Effector memory CD8-positive, alpha-beta T cell (primary cell): ENCODE measurements at regions not wholly inside any gene's neighbourhood (a gene's known extent, or its start where the extent isn't known, plus 50 kb on each side); places are given as distances from the start of the nearest gene placed in this dataset.
A peak's percentile ranks its signal among the peaks of the same experiment; 100 is the strongest.

Experiments used
- ATAC-seq: fragments of 150-1000 bp; cut with Tn5 transposase; replicated peaks from 2 replicates; pipeline ENCODE4 v1.10.0; 2021; ENCODE audit warnings: mild to moderate bottlenecking, moderate library complexity
- DNase-seq, 3 experiments: peaks; one replicate each; pipeline ENCODE4 v3.0.0; 2021
- H3K27ac Mint-ChIP-seq, 2 donors: one replicate each; pipeline ENCODE4 v1.8.0; 2022; ENCODE audit warnings: mild to moderate bottlenecking in 2 of 2, mixed read lengths in 2 of 2, moderate library complexity in 2 of 2
- H3K27me3 Mint-ChIP-seq, 2 donors: one replicate each; pipeline ENCODE4 v1.8.0; 2022; ENCODE audit warnings: mixed read lengths in 2 of 2
- H3K36me3 Mint-ChIP-seq: one replicate; pipeline ENCODE4 v1.8.0; 2022; ENCODE audit warnings: mild to moderate bottlenecking, moderate library complexity, mixed read lengths; ENCODE audit not compliant: insufficient read depth
- H3K4me1 Mint-ChIP-seq, 2 donors: one replicate each; pipeline ENCODE4 v1.8.0; 2022; ENCODE audit warnings: low read depth in 2 of 2, mixed read lengths in 2 of 2
- H3K4me3 Mint-ChIP-seq, 2 donors: one replicate each; pipeline ENCODE4 v1.8.0; 2022; ENCODE audit warnings: mild to moderate bottlenecking in 2 of 2, mixed read lengths in 2 of 2, moderate library complexity in 2 of 2
- H3K9me3 Mint-ChIP-seq, 2 donors: one replicate each; pipeline ENCODE4 v1.8.0; 2022; ENCODE audit warnings: mixed read lengths in 2 of 2

DNA sequence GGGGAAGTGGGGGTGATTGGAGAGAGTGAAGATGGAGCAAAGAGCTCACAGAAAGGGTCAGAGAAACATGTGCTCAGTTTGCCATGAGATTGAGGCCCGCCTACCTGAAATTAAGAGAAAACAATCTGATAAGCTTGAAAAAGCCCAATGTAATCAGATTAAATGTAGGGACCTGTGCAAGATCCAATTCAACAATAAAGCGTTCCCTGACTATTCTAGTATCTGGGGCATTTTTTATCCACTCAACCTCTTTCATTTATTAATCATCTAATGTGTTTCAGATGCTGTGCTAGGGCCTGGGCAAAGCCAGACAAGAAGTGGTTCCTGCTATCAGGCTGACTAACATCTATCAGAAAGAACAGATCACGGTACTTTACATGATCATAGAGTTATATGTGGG, 238.4 kb upstream of the MYO3A start:
- no peak overlapping the region for H3K27ac Mint-ChIP-seq
- H3K4me3 Mint-ChIP-seq, result no peak overlapping the region
- DNase-seq, result no peak

DNA sequence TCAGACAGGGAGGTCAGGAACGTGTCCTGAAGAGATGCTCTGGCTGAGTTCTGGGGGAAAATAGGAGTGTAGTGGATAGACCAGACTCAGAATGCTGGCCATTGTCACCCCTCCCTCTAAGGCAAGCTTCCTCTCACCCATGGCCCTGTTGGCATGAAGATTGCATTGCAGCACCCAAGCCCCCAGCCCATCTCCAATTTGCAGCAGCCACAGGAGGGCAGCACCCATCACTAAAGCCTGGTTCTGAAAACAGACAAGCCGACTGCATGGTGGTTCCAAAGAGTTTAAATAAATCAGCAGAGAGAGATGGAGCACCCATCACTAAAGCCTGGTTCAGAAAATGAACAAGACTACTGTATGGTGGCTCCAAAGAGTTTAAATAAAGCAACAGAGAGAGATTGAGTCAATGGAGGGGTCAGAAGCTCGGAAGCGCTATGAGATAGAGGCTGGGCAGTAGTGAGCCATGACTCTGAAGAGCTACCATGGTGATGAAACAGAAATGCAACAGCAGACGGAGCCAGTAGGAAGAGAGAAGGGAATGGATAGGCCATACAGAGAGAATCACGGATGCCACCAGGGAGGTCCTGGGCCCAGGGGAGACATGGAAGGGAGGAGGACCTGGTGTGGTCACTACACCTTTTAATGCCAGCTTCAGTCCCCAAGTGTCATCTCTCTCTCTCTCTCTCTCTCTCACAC, 237.9 kb upstream of the MYO3A start:
- no peaks in the 10 kb centered on the region for H3K4me1 Mint-ChIP-seq
- no peak for ATAC-seq
- H3K27ac Mint-ChIP-seq, result no peak overlapping the region
- H3K9me3 Mint-ChIP-seq, result peaks cover 0 to 3% of the 10 kb centered on the region in 2 donors
- H3K27me3 Mint-ChIP-seq, result peaks cover 6 to 13% of the 10 kb centered on the region in 2 donors
- no peaks in the 10 kb centered on the region for H3K36me3 Mint-ChIP-seq
- H3K4me3 Mint-ChIP-seq, result no peak overlapping the region
- no peak for DNase-seq

More for the DNA sequence above, 238.4 kb upstream of the MYO3A start:
- Mint-ChIP-seq H3K4me1 (no peaks in the 10 kb centered on the region), H3K27me3 (peaks cover 6 to 13% of the 10 kb centered on the region in 2 donors), H3K36me3 (no peaks in the 10 kb centered on the region), H3K9me3 (peaks cover 0 to 3% of the 10 kb centered on the region in 2 donors)
- ATAC-seq, result no peak

DNA sequence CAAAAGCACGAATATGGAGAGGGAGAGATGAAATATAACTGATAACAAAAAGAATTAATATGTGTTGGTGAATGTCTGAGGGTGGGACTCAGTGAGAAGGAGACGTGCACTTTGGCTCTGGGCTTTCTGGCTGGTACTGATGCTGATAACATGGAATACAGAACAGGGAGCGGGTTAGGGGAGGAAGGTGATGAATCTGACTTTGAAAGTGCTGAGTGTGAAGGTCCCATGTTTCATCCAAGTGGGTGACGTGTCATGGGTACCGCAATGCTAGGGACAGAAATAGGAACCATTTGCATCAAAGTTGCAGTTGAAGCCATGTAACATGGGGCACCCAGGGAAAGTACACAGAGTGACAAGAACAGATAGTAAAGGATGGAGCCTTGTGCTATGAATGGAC, 236.6 kb upstream of the MYO3A start:
- ATAC-seq, result no peak
- peaks cover 0 to 3% of the 10 kb centered on the region in 2 donors for H3K9me3 Mint-ChIP-seq
- no peaks in the 10 kb centered on the region for H3K36me3 Mint-ChIP-seq
- peaks cover 6 to 13% of the 10 kb centered on the region in 2 donors for H3K27me3 Mint-ChIP-seq
- H3K27ac Mint-ChIP-seq, result no peak overlapping the region
- H3K4me1 Mint-ChIP-seq, result no peaks in the 10 kb centered on the region
- no peak for DNase-seq
- H3K4me3 Mint-ChIP-seq, result no peak overlapping the region

DNA sequence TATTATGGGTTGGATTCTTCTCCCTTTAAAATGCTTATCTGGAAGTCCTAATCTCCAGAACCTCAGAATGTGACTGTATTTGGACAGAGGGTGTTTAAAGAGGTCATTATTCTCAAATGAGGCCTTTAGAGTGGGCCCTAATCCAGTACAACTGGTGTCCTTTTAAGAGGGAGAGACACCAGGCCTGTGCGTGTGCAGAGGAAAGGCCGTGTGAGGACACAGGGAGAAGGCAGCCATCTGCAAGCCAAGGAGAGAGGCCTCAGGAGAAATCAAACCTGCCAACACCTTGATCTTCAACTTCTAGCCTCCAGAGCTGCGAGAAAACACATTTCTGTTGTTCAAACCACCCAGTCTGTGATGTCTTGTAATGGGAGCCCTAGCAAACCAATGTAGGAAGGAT, 235.4 kb upstream of the MYO3A start:
- ATAC-seq, result no peak
- no peak for DNase-seq
- Mint-ChIP-seq H3K36me3 (no peaks in the 10 kb centered on the region), H3K4me3 (no peak overlapping the region), H3K27ac (no peak overlapping the region), H3K9me3 (peaks cover 0 to 3% of the 10 kb centered on the region in 2 donors), H3K4me1 (no peaks in the 10 kb centered on the region), H3K27me3 (peaks cover 6 to 13% of the 10 kb centered on the region in 2 donors)

DNA sequence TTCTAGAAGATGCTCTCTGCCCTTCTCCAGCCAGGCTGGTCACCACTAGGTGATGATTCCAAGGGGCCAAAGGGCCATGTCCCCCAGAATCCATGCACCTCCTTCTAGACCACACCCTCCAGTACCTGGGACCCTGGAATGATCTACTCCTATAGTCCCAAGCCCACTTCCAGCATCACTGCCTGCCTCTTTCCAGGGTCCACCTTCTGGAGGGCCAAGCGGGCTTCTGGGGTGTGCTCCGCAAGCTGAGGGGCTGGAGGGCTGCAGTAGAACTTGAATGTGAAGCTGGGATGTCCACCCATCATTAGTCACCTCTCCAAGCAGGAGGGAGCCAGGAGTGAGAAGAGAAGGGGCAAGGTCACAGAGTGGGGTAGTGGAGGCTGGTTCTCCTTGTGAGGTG, 234.4 kb upstream of the MYO3A start:
- Mint-ChIP-seq H3K27me3 (peaks cover 6 to 13% of the 10 kb centered on the region in 2 donors), H3K4me3 (no peak overlapping the region), H3K27ac (no peak overlapping the region), H3K9me3 (peaks cover 0 to 3% of the 10 kb centered on the region in 2 donors), H3K36me3 (no peaks in the 10 kb centered on the region), H3K4me1 (no peaks in the 10 kb centered on the region)
- DNase-seq (no peak), ATAC-seq (no peak)

DNA sequence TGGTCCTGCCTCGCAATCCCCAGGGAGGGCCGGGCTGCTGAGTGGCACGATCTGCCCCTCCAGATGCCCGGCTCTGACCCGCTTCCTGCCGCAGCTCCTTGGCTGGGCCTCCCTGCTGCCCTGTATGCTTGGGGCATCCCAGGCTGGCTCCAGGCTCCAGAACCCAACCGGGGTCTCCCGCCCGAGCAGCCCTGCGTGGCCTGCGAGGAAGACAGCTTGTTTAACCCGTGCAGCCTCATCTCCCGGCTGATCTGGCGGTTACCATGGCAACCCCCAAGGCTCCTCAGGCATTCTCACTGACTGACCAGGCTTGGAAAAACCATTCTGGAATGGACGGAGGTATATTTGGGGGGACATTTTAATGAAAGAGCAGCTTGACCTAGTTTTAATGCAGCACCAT, 232.4 kb upstream of the MYO3A start:
- no peaks in the 10 kb centered on the region for H3K9me3 Mint-ChIP-seq
- no peak overlapping the region for H3K27ac Mint-ChIP-seq

DNA sequence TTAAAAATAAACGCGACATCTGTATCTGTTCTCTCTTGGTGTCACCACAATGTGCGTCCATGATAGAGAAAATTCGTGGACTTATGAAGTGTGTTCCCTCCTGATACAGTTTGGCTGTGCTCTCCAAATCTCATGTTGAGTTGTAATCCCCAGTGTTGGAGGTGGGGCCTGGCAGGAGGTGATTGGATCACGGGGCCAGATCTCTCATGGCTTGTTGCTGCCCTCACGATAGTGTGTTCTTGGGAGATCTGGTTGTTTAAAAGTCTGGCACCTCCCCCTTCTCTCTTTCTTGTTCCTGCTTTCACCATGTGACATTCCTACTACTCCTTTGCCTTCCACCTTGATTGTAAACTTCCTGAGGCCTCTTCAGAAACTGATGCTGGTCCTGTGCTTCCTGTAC, 229.4 kb upstream of the MYO3A start:
- H3K9me3 Mint-ChIP-seq, result no peaks in the 10 kb centered on the region
- H3K4me1 Mint-ChIP-seq, result no peaks in the 10 kb centered on the region
- ATAC-seq, result no peak
- no peaks in the 10 kb centered on the region for H3K27me3 Mint-ChIP-seq
- H3K36me3 Mint-ChIP-seq, result no peaks in the 10 kb centered on the region
- no peak for DNase-seq
- no peak overlapping the region for H3K4me3 Mint-ChIP-seq
- H3K27ac Mint-ChIP-seq, result no peak overlapping the region

More for the DNA sequence above, 232.4 kb upstream of the MYO3A start:
- DNase-seq (no peak), ATAC-seq (no peak)
- Mint-ChIP-seq H3K4me1 (no peaks in the 10 kb centered on the region), H3K36me3 (no peaks in the 10 kb centered on the region), H3K4me3 (no peak overlapping the region), H3K27me3 (no peaks in the 10 kb centered on the region)

DNA sequence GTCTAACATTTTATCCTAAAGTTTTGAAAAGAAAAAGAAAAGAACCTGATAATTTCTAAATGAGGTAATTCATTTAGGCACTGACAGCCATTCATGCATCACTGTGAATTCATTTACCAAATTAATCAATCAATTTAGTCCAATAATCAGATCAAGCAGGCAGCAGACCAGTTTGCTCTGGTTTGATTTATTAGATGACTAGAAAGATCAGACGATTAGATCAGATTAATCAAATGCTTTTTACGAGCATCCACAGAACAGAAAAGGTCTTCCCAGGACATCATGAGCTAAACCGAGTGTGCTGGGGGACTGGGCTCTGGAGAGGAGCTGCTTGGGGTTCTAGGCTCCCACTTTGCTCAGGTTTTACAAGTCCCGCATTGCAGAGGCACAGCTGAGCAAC, 226.5 kb upstream of the MYO3A start:
- no peak overlapping the region for H3K4me3 Mint-ChIP-seq
- no peaks in the 10 kb centered on the region for H3K9me3 Mint-ChIP-seq
- H3K4me1 Mint-ChIP-seq, result no peaks in the 10 kb centered on the region
- DNase-seq (no peak), ATAC-seq (no peak)
- H3K36me3 Mint-ChIP-seq, result no peaks in the 10 kb centered on the region
- H3K27me3 Mint-ChIP-seq, result no peaks in the 10 kb centered on the region
- no peak overlapping the region for H3K27ac Mint-ChIP-seq

DNA sequence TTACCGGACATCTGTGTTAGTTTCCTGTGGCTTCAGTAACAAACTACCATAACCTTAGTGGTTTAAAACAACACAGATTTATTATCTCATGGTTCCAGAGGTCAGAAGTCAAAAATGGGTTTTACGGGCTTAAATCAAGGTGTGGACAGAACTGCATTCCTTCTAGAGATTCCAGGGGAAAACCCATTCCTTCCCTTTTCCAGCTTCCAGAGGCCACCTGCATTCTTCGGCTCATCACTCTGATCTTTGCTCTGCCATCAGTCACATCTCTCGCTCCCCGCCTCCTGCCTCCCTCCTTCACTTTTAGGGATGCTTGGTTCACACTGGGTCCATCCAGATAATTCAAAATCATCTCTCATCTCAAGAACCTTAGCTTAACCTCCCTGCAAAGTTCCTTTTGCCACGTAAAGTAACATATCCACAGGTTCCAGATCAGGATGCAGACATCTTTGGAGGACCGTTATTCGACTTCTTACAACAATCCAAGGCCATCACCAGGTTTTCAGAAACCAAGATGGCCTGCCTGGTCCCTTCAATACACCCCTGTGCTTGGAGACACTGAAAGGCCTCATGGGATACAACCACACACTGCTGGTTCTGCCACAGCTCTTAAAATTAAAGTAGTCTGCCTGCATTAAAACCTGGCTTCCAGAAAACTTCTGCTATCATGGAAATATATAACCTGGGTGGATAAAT, 225.9 kb upstream of the MYO3A start:
- no peaks in the 10 kb centered on the region for H3K9me3 Mint-ChIP-seq
- H3K27me3 Mint-ChIP-seq, result no peaks in the 10 kb centered on the region
- no peak overlapping the region for H3K4me3 Mint-ChIP-seq
- H3K27ac Mint-ChIP-seq, result no peak overlapping the region
- H3K36me3 Mint-ChIP-seq, result no peaks in the 10 kb centered on the region
- no peak for ATAC-seq
- DNase-seq, result no peak
- H3K4me1 Mint-ChIP-seq, result no peaks in the 10 kb centered on the region

DNA sequence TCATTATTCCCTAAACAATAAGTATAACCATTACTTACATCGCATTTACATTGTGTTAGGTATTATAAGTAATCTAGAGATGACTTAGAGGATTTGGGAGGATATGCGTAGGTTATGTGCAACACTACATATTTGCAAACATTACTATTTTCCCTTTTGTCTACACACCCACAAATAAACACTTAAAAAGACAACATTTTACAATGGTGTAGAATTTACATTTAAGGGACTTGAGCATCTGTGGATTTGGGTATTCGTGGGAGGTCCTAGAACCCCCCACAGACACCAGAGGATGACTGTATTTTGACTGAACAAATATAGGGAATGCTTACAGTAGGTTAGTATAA, 220.2 kb upstream of the MYO3A start:
- Mint-ChIP-seq H3K36me3 (no peaks in the 10 kb centered on the region), H3K27me3 (peaks cover 5 to 7% of the 10 kb centered on the region in 2 donors), H3K9me3 (peaks cover 0 to 2% of the 10 kb centered on the region in 2 donors), H3K4me1 (no peaks in the 10 kb centered on the region), H3K27ac (no peak overlapping the region), H3K4me3 (no peak overlapping the region)
- ATAC-seq, result no peak
- DNase-seq, result no peak

DNA sequence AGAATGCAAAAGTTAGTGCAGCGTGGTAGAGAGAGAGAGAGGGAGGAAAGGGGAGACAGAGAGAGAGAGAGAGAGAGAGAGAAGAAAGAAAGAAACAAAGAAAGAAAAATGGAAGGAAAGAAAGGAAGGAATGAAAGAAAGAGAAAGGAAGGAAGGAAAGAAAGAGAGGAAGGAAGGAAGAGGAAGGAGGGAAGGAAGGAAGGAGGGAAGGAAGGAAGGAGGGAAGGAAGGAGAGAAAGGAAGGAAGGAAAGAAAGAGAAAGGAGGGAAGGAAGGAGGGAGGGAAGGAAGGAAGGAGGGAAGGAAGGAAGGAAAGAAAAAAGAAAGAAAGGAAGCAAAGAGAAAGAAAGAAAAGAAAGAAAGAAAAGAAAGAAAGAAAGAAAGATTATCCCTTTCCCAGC, 209.8 kb upstream of the MYO3A start:
- DNase-seq (no peak), ATAC-seq (no peak)
- Mint-ChIP-seq H3K4me1 (no peaks in the 10 kb centered on the region), H3K4me3 (no peak overlapping the region), H3K9me3 (no peaks in the 10 kb centered on the region), H3K27ac (no peak overlapping the region), H3K27me3 (no peaks in the 10 kb centered on the region), H3K36me3 (no peaks in the 10 kb centered on the region)

DNA sequence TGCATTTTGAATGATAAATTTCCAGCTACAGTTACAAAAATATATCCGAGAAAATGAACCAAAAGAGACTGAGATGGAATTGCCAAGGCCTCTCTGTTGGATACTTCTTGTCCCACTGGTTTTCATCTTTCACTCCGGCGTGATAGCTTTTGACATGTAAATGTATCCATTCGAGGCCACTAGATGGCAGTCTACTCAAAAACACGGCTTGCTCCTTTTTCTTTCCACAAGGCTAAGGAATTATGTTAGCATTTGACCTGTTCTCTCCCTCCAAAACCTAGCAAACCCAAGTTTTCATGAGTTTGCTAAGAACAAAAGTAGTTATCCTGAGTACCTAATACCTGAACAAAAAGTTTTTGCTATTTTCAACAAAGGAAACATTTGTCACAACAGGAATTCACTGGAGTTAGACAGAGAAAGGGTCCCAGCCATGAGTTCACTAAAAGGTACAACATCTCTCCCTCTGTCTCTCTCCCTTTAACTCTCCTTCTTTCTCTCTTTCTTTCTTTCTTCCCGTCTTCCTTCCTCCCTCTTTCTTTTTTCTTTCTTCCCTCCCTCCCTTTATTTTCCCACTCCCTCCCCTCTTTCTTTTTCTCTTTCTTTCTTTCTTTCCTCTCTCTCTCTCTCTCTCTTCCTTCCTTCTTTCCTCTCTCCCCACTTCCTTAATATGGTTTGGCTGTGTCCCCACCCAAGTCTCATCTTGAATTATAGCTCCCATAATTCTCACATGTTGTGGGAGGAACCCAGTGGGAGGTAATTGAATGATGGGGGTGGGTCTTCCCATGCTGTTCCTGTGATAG, 207.9 kb upstream of the MYO3A start:
- DNase-seq (peak in 1 of 3 experiments; percentile 2), ATAC-seq (no peak)
- H3K27ac Mint-ChIP-seq, result no peak overlapping the region
- no peaks in the 10 kb centered on the region for H3K36me3 Mint-ChIP-seq
- H3K9me3 Mint-ChIP-seq, result no peaks in the 10 kb centered on the region
- no peak overlapping the region for H3K4me3 Mint-ChIP-seq
- no peaks in the 10 kb centered on the region for H3K4me1 Mint-ChIP-seq
- H3K27me3 Mint-ChIP-seq, result no peaks in the 10 kb centered on the region

DNA sequence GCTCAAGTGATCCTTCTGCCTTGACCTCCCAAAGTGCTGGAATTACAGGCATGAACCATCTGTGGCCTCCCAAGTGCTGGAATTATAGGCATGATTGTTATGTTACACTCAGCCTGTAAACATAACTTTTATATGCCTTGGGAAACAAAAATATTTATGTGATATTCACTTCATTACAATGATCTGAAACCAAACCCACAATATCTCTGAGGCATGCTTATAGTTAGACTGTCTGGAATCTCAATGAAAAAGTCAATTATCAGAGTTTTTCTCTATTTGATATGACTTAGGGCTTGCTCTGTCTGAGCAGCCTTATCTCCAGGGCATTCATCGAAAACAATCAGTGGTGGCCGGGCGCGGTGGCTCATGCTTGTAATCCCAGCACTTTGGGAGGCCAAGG, 195.3 kb upstream of the MYO3A start:
- ATAC-seq (no peak), DNase-seq (no peak)
- Mint-ChIP-seq H3K4me1 (no peaks in the 10 kb centered on the region), H3K9me3 (peaks cover 0 to 2% of the 10 kb centered on the region in 2 donors), H3K4me3 (no peak overlapping the region), H3K27ac (no peak overlapping the region), H3K36me3 (no peaks in the 10 kb centered on the region), H3K27me3 (peaks cover 0 to 5% of the 10 kb centered on the region in 2 donors)

DNA sequence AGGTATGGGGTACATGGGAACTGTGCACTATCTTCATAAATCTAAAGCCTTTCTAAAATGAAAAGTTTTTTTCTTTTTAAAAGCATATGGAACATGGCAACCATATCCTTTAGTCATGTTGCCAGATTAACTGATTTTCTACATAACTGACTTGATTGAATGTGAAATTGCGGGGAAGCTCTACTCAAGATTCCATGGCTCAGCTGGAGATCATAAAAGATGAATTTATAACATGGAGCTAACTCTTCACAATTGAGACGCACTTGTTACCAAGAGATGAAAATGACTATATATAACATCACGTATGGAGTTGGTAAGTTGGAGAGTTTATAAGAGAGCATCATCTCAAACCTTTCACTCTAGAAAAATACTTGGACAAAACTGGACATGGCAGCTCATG, 190.2 kb upstream of the MYO3A start:
- DNase-seq (no peak), ATAC-seq (no peak)
- Mint-ChIP-seq H3K27ac (no peak overlapping the region), H3K36me3 (no peaks in the 10 kb centered on the region), H3K27me3 (peaks cover 0 to 5% of the 10 kb centered on the region in 2 donors), H3K4me3 (no peak overlapping the region), H3K4me1 (no peaks in the 10 kb centered on the region), H3K9me3 (no peaks in the 10 kb centered on the region)
